Dermis microvascular lymphatic vessel endothelial cell (primary cell): ENCODE measurements at regions not wholly inside any gene's neighbourhood (a gene's known extent, or its start where the extent isn't known, plus 50 kb on each side); places are given as distances from the start of the nearest gene placed in this dataset.
"Not testable (repeated sequence)": the region's sequence is repeated elsewhere in the genome, so short reads cannot be mapped to it uniquely, and the experiment has no call there.

Experiments used
- DNase-seq, 2 donors: peaks; one replicate each; pipeline versions ENCODE4 v3.0.0 to v3.0.0-alpha.2; 2010; ENCODE audit warnings: low read depth in 2 of 2

DNA sequence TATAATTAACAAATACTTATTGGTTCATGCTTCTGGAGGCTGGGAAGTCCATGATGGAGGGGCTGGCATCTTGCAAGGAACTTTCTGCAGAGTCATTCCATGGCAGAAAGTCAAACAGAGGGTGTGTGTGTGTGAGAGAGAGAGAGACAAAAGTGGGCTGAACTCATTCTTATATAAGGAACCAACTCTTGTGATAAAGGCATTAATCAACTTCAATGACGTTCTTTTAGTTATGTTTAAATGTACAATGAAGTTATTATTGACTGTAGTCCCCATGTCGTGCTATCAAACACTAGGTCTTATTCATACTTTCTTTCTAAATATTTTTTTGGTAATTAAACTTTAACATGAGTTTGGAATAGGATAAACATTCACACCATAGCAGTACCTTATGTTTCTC lies 1408.8 kb downstream of the STIM2 start:
- DNase-seq: no peak

DNA sequence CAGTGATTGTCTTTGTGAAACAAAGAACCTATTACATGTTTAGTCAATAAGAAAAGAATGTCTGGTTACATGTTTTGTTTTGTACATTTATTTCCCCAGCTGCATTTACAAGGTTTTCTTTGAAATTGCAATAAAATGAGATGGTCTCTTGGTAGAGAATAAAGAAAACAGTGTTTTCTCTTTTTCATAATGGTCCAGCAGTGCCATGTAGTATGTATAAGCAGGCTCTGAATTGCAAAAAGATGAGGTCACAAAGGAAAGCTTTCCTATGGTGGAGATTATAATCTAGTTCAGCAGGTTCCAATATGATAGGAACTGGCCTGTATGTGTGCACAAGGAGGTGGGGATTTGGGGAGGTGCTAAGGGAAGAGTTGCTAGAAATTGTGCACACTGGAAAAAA lies 1417.3 kb downstream of the STIM2 start:
- DNase-seq: no peak

DNA sequence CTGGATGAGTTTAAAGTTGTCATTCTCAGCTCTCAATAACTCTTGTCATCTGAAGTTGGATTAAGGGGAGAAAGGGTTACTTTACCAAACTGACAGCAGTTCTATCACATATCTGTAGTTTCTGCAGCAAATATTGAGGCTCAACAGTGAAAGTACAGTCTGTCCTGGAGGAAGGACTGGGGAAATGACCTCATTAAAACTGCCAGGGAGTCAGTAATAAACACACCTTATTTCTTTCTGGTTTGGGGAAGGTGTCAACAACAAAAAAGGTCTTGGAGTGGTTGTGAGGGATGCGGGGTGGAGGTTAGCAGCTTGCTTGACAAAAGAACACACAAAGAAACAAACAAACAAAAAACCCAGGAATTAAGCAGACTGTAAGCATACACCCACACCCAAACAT lies 1418.0 kb downstream of the STIM2 start:
- peak in 1 of 2 donors; percentile 32 for DNase-seq

DNA sequence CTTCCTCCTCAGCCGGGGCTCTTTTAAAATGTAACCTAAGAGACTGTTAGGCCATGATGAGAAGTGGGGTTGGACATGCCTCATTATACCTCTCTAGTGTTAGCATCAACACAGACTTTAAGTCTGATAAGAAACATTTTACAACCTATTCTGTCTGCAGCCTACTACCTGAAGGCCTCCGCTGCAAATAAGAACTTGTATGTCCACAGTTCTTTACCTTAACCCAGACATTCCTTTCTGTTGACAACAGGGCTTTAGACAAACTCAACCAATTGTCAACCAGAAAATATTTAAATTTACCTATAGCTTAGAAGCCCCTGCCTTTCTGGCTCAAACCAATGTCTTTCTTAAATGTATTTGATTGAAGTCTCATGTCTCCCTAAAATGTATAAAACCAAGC lies 1418.6 kb downstream of the STIM2 start:
- DNase-seq: no peak

DNA sequence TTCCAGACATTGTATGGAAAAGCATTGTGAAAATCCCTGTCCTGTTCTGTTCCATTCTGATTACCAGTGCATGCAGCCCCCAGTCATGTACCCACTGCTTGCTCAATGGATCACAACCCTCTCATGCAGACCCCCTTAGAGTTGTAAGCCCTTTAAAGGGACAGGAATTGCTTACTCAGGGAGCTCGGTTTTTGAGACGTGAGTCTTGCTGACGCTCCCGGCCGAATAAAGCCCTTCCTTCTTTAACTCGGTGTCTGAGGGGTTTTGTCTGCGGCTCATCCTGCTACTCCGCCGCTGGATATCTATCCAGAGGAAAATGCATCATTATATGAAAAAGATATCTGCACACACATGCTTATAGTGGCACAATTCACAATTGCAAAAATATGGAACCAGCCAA lies 1425.6 kb downstream of the STIM2 start:
- not testable (repeated sequence) for DNase-seq

DNA sequence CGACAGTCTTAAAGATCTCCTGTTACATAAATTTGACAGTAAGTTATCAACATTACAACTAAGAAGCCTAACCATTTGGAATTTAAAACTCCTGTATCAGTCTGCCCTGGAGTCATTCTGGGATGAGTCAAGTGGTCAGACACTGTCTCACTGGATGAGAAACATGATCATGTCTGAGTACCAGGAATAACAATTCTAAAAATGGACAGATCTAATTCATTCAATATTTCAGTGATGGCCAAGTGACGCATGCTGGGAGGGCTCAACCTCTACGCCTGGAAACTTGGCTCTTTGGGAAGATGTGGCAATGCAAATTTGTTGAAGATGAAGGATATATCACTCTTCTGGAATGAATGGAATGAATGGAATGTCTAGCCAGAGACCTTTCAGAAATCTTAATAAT lies 1427.2 kb downstream of the STIM2 start:
- DNase-seq: peak; percentile 18 to 32

DNA sequence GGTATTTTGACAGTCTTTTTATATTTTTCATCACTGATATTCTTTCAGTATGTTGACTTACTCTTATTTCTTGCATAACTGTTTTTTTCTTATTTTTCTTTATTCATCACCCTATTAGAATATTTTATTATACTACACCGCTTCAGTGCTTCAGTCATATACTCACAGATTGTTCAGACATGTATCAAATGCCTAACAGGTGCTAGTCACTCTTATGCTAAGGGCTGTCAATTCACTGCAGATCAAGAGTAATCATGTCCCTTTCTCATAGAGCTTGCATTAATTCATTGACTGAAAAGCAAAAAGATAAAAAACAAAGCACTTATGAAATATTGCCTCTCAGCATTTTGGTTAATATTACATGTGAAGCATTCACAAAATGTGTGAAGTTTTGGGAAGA lies 1435.6 kb downstream of the STIM2 start:
- DNase-seq: no peak

DNA sequence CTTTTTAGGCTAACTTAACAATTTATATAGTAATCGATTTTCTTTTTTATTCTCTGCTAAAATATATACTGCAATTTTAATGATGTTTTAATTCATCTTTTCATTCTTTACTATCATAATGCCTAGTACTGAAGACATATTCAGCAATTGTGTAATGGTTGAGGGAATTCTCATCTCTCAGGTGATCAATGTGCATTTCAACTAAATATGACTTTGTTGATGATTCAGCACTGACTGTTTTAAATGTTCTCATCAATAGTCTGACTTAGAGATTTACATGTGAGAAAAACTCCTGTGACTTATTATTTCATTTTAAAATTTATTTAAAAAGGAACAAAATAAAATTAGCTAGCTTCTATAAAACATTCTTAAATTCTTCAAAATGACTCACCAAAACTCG lies 1450.3 kb downstream of the STIM2 start:
- DNase-seq: no peak

DNA sequence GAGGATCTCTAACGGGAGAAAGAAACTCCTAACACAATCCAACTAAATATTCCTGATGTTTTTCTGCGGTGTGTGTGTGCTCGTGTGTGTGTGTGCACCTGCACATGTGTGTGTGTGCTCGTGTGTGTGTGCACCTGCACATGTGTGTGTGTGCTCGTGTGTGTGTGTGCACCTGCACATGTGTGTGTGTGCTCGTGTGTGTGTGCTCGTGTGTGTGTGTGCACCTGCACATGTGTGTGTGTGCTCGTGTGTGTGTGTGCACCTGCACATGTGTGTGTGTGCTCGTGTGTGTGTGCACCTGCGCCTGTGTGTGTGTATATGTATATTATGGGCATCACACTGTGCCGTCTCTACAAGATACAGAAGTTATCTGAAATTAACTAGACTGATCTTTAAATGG lies 1451.9 kb downstream of the STIM2 start:
- DNase-seq: not testable (repeated sequence)

DNA sequence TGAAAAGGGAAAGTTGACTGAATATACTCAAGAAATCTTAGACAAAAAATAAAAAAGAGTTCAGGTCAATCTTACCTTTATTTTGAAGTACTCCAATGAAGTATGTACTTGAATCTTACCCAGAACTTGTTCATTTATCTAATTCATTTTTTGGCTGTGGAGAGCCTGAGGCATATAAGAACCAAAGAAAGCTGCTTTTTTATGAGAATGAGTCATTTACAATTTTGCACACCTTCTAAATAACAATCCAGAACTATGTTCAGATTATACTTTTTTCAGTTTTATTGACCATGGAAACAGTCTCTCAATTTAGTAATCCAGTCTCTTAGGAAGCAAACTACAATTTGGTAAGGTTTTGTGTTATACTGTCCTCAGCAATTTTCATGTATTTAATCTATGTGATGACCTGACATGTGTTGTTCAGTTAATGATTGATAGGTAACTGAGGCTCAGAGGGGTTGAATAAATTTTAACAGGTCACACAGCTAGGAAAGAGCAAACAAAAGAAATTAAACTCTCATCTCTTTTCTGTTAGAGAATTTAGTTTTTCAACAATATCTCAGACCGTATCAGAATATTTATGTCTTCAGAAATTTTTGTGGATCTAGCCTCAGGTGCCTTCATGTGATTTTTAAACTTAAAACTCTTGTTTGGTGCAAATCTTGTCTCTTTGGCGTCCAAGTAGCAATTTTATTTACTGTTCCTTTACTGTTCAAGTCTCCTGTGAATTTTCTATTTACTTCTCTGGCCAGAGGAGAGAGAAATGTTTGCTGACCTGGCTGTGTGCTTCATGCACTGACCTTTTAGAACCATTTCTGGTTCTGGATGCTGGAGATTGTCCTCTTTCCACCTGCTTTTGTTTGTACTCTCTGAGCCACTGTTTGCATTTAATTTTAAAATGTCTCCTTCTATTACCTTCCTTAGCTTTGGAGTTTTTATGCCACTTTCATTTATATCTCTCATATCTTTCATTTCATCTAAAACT lies 1453.4 kb downstream of the STIM2 start:
- DNase-seq: no peak

DNA sequence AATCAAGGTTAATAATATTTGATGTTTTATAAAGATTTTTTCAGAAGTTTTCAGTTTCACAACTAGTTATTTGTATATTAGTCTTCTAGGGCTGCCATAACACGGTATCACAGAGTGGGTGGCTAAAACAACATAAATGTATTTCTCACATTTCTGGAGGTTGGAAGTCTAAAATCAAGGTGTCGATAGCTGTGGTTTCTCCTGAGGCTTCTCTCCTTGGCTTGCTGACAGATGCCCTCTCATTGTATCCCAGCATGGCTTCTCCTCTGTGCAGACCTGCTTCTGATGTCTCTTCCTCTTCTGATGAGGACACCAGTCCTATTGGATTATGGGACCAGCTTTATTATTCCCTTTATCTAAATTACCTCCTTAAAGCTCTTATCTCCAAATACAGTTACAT lies 1456.6 kb downstream of the STIM2 start:
- no peak for DNase-seq

DNA sequence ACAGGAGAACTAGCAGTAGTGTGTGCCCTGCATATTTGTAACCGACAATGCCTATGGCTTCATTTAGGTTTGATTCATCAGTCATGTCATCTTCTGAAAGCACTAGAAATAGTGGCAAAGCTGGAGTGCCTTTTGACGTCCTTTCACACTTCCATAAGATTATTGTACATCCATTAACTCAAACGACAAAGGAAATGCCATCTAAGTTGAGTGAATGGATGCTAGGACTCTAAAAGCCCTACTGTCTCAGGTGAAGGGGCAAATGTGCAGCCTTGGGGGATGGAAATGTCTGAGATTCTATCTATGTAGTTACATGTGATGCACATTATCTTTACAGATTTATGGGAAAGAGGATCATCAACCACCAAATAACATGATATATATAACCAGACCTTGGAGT lies 1473.6 kb downstream of the STIM2 start:
- no peak for DNase-seq

DNA sequence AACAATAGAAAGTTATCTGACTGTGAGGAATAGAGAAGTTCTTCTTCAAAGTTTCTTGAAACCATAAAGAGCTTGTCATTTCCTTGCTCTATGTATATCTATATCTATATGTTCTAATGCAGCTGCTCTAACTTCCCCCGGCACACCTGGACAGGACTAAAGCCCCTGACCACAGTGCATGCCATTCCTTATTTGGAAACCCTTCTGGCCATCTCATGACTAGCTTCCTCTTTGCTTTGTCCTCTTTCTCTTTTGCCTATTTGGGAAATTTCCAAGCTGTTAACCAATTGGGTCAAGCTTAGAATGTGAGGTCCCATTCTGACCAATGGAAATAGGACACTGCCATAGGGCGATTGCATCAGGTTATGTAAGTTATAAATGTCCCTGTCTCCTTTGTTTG lies 1481.1 kb downstream of the STIM2 start:
- DNase-seq: no peak

DNA sequence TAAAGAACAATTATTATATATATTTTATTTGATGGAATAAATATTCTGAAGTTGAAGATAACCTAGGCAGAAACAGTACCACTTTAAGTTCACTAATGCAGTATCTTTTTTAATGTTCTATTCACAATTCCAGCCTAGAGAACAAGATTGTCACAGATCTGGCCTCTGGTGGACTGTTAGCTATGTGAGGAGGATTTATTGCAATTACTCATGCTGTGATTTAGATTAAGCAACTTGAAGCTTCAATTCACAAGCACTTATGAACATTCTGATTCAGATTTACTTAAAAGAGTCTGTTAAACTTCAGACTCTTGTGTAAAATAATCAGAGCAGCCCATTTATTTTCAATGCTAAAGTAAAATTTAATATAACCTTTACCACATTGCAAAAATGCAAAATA lies 1489.8 kb downstream of the STIM2 start:
- DNase-seq: no peak

DNA sequence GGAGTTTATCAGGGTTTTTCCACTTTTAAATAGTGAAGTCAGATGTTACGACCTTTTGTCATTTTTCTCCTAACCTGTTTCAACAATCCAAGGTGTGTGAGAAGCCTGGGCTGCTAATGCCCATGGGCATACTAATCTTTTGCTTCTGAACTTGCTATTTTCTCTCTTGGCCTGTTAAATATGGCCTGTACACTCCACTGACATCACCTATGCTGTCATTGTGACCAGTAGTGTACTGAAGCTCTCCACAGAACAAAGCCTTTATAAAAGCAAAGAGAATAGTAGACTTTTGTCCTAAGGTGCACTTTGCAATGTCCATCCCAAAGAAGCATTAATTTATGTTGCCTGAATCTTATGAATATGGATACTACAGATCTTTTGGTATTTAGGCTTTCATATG lies 1490.5 kb downstream of the STIM2 start:
- DNase-seq: no peak

DNA sequence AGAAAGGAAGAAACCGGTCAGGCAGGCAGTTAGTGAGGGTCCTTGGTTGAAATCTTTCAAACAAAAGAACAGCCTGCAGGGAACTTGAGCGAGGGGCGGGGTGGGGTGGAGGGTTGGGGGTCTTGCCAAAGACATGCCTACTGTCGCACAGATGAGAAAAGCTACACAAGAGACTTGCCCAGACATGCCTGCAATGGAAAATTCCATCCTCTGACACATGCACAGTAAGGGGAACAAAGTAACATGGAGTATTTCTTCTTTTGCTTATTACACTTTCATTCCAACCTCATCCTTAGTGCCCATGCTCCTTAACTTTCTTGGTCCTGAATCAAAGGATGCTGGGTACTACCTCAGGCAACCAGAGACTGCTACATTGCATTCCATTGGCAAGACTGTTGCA lies 1491.2 kb downstream of the STIM2 start:
- no peak for DNase-seq

DNA sequence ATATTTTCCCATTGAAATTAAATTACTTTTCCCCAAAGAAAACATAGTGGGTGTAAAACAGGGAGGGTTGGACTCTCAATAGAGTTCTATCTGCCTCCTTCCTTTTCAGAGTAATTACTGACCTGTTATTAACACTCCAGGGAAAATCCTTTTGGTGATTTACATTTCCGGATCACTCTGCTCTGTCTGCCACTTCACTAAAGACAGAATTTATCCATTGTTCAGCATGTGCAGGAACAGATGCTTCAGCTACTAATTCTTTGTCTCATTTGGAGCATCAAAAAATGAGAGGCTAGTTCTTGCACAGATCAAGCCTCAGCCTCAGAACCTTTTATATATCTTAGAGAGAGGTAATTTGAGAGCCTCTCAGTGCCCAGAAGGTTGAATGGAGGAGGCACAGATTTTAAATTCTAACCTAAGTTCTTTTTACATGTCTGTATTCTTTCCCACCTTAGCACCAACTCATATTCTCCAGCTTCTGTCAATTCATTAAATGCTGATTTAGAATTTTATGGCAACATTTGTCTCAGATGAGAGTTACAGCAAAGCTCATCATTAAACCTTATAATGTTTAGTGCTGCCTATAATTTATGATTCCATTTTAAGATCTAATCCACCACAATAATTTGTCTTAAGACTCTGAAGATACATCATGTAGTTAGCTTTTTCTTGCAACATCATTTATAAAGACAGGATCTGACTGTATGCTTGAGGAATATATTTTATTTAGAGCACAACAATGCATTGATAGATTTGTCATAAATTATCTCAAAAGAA lies 1494.4 kb downstream of the STIM2 start:
- peak; percentile 45 to 55 for DNase-seq

DNA sequence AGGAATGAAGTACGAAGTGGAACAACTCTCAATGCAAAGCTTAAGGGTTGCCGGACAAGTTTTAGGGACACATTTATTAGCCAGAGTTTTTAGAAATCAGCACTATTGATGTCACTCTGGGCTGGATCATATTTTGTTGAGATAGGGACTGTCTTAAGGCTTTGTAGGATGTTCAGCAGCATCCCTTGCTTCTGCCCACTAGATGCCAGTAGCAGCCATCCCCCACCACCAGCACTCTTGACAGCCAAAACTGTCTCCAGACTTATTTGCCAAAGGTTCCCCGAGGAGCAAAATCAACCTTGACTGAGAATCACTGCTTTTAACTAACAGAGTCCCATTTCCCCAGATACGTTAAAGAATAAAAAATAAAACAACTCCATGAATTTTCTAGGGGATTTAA lies 1497.3 kb downstream of the STIM2 start:
- no peak for DNase-seq

DNA sequence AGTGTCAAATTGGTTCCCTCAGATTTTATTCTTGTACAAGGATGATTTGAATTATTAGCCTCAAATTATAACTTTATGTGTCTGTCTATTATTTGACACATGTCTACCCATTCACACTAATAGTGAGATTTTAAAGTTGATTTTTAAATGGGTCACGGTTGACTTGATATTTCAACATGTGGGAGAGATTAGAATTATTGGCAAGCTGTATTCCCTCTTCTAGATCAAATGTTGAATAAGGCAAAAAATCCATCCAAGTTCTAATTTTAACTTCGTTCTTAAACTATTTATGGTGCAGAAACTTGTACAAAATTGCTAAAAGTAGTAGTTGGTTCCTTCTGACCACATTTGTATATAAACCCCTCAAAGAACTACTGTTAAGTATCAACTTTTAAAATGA lies 1498.0 kb downstream of the STIM2 start:
- DNase-seq: no peak

DNA sequence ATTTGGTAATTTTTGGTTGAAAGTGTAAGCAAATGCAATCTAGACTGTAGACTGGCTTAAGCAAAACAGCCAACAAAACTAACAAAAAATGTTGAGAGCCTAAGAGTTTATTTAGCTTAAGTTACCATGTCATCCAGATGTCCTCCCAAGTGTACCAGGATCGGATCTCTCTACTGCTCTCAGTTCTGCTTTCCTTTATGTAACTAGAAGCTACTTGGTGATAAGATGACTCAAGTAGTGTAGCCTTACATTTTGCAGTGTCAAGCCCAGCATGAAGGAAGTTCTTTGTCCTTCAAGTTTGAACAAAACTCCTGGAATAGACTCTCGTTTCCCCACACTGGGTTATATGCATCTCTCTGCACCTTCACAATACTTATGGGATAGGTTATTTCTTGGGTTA lies 1500.0 kb downstream of the STIM2 start:
- no peak for DNase-seq

DNA sequence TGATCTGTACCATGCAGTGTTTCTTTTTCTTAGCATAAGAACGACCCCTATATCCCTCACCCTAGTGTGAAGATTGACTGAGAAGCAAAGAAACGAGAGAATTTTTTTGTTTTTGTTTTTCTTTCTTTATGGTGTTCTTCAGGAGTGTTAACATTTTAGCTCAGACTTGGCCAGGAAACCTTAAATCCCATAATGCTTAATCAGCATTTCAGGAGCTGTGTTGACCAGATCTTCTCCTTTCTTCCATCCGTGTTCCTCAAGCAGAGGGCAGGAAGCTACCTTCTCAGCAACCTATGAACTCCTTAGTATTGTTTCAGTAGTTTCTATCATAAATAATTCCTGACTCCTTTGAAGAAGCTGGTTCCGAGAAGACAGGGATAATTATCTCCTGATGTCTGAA lies 1501.5 kb downstream of the STIM2 start:
- no peak for DNase-seq

DNA sequence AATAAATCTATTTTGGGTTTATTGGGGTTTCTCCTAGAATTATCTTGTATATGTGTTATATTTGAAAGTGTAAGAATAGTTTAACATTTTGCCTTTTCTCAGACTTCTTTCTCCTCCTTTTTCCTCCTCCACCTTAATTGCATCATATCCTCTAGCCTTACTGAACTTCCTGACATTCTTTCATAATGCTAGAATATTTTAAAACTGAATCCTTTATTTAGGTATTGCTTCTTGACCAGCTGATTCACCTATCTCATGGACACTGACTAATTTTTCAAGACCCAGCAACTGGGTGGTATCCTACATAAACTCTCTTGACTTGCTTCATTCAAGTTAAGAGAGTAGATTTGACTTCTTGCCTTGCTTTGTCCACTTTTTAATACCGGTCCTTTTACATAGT lies 1508.9 kb downstream of the STIM2 start:
- no peak for DNase-seq

DNA sequence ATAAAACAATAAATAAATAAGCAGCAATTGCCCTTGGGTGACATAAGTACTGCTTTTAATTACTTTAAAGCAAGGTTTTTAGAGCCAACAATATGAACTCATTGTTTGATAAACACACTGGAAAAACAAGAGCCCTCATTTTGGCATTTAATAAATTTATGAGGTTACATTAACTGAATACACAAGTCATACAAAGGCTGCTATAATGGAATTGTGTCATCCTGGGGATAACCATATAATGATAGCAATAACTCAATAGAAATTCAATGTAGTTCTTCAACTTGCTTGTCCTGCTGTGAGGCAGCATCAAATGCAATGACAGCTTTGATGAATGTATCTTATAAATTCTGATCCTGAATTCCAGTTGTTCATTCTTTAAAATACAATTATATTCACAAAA lies 1512.5 kb downstream of the STIM2 start:
- DNase-seq: no peak
